ENCODE measurements at regions not wholly inside any gene's neighbourhood (a gene's known extent, or its start where the extent isn't known, plus 50 kb on each side); places are given as distances from the start of the nearest gene placed in this dataset.

DNA sequence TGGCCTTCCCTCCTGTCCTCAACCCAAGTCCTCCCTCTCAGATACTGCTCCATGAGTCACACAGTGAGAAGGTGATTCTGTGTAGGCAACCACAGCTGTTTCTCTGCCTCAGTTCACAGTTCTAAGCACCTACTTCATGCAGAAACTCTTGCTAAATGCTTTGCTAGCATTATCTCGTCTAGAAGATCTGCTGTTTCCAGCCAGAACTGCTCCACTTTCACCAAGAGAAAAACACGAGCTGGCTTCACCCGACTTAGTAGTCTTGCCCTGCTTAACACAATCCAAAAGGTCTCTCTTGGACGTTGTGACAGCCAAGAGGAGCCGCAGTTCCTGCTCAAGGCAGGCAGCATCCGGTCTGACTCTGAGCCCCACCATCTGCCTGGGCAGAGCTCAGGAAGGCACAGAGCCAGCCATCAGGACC lies 272.1 kb downstream of the UACA start:
- TF ChIP-seq POLR2A (IDR thresholded peaks at IDR 0.05), result no peak
- TF ChIP-seq, protein P1, sequence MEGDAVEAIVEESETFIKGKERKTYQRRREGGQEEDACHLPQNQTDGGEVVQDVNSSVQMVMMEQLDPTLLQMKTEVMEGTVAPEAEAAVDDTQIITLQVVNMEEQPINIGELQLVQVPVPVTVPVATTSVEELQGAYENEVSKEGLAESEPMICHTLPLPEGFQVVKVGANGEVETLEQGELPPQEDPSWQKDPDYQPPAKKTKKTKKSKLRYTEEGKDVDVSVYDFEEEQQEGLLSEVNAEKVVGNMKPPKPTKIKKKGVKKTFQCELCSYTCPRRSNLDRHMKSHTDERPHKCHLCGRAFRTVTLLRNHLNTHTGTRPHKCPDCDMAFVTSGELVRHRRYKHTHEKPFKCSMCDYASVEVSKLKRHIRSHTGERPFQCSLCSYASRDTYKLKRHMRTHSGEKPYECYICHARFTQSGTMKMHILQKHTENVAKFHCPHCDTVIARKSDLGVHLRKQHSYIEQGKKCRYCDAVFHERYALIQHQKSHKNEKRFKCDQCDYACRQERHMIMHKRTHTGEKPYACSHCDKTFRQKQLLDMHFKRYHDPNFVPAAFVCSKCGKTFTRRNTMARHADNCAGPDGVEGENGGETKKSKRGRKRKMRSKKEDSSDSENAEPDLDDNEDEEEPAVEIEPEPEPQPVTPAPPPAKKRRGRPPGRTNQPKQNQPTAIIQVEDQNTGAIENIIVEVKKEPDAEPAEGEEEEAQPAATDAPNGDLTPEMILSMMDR (IDR thresholded peaks at IDR 0.05), result no peak
